ENCODE measurements at regions not wholly inside any gene's neighbourhood (a gene's known extent, or its start where the extent isn't known, plus 50 kb on each side); places are given as distances from the start of the nearest gene placed in this dataset.

GRCh38 chr18:30245766-30246455, 796.6 kb downstream of the DSC3 start (continued):
- TF ChIP-seq ZNF142 (CRISPR knock-in tag; IDR thresholded peaks at IDR 0.05) (no peak), SP2 (CRISPR knock-in tag; IDR thresholded peaks at IDR 0.05) (no peak), ZBTB21 (CRISPR knock-in tag; IDR thresholded peaks at IDR 0.05) (no peak), FOXA1 (IDR thresholded peaks at IDR 0.05) (no peak), FOXA1 (CRISPR knock-in tag; IDR thresholded peaks at IDR 0.05) (no peak), ZNF367 (CRISPR knock-in tag; IDR thresholded peaks at IDR 0.05; ENCODE audit: borderline replicate concordance) (no peak), HOXA7 (CRISPR knock-in tag; IDR thresholded peaks at IDR 0.05) (no peak), MAX (IDR thresholded peaks at IDR 0.05) (no peak), RBAK (CRISPR knock-in tag; IDR thresholded peaks at IDR 0.05) (no peak), PREB (CRISPR knock-in tag; IDR thresholded peaks at IDR 0.05) (no peak), CREB1 (IDR thresholded peaks at IDR 0.05) (no peak), CREB1 (CRISPR knock-in tag; IDR thresholded peaks at IDR 0.05) (no peak), HDAC1 (CRISPR knock-in tag; IDR thresholded peaks at IDR 0.05) (no peak), ZNF34 (CRISPR knock-in tag; IDR thresholded peaks at IDR 0.05; ENCODE audit: borderline replicate concordance) (no peak)
